ENCODE measurements at regions not wholly inside any gene's neighbourhood (a gene's known extent, or its start where the extent isn't known, plus 50 kb on each side); places are given as distances from the start of the nearest gene placed in this dataset.

- no peak overlapping the region for H2AFZ ChIP-seq (ENCODE audit: low read length)
- H3K23ac ChIP-seq (ENCODE audit: low read depth, low read length, poor library complexity) = no peak overlapping the region
- no peak for DNase-seq (ENCODE audit: low spot score)
- no peak overlapping the region for H2BK120ac ChIP-seq (ENCODE audit: low read depth, low read length)
- H3K18ac ChIP-seq (ENCODE audit: low read length) = no peak overlapping the region
- no peaks in the 10 kb centered on the region for H3K79me1 ChIP-seq (ENCODE audit: low read depth, low read length)
- H3K9ac ChIP-seq (ENCODE audit: low read depth, low read length, poor library complexity) = no peak overlapping the region
- no peak overlapping the region for H4K91ac ChIP-seq (ENCODE audit: low read depth, low read length, poor library complexity)
- H3K4me2 ChIP-seq (ENCODE audit: insufficient read depth, low read length, poor library complexity, severe bottlenecking) = no peak overlapping the region
- H2BK5ac ChIP-seq (ENCODE audit: low read length) = no peak overlapping the region
- no peak overlapping the region for H3K4ac ChIP-seq (ENCODE audit: low read length)
- no peaks in the 10 kb centered on the region for H3K9me3 ChIP-seq (replicated peaks in 1 of 2; ENCODE audit: control insufficient read depth in 2 of 2, insufficient read depth in 1 of 2, low read depth in 1 of 2, low read length in 2 of 2)
- H4K8ac ChIP-seq (ENCODE audit: low read depth, low read length) = no peak overlapping the region
- peaks cover 0 to 3% of the 10 kb centered on the region in 2 donors for H3K4me1 ChIP-seq (ENCODE audit: control insufficient read depth in 2 of 2, insufficient read depth in 1 of 2, low read depth in 1 of 2, low read length in 2 of 2)
- no peaks in the 10 kb centered on the region for H3K36me3 ChIP-seq (replicated peaks in 1 of 2; ENCODE audit: control insufficient read depth in 2 of 2, insufficient read depth in 2 of 2, low read length in 2 of 2)
- no peak overlapping the region for H2AK5ac ChIP-seq (ENCODE audit: low read depth, low read length)
- no peak overlapping the region for H2BK12ac ChIP-seq (ENCODE audit: low read length)
- WGBS, 2 donors (ENCODE audit: extremely low coverage in 2 of 2, insufficient read length in 2 of 2, insufficient replicate concordance in 1 of 2) = no CpG with 5 or more reads among the region's 2 CpGs
- H3K4me3 ChIP-seq (ENCODE audit: low read length in 2 of 2) = no peak overlapping the region
- H3K27ac ChIP-seq (replicated peaks; ENCODE audit: low read length) = no peak overlapping the region
- H3K27me3 ChIP-seq (ENCODE audit: control insufficient read depth in 3 of 3, insufficient read depth in 3 of 3, low read depth in 1 of 3, low read length in 3 of 3) = no peaks in the 10 kb centered on the region
- no peak overlapping the region for H3K14ac ChIP-seq (ENCODE audit: low read length)
- H2BK15ac ChIP-seq (ENCODE audit: low read length) = no peak overlapping the region
Measured at GRCh38 chr13:109346060-109346459, 440.3 kb downstream of the IRS2 start.

DNA sequence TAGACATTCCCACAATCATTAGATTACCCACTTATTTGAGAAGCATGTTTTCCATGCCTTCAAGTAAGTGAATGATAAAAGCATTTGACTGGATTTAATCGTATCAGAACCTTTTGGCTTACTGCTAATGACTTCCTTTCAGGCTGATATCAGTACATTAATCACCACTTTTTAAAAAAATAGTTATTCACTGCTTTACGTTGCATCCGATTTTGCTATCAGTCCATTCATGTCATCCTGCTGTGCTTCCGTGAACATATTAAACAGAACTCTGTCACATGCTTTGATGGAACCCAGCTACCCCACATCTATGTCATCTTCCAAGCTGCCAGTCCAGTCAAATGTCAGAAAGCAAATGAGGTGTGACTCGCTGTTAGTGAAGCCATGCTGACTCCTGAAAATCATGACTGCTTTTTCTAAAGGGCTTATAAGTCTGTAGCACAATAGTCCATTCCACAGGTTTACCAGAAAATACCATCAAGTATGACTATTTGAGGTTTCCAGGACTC is 440.9 kb downstream of the IRS2 start:
- H2BK15ac ChIP-seq (ENCODE audit: low read length) = no peak overlapping the region
- H3K9me3 ChIP-seq (replicated peaks in 1 of 2; ENCODE audit: control insufficient read depth in 2 of 2, insufficient read depth in 1 of 2, low read depth in 1 of 2, low read length in 2 of 2) = no peaks in the 10 kb centered on the region
- WGBS, 2 donors (ENCODE audit: extremely low coverage in 2 of 2, insufficient read length in 2 of 2, insufficient replicate concordance in 1 of 2) = no CpG with 5 or more reads among the region's 5 CpGs
- no peak overlapping the region for H3K9ac ChIP-seq (ENCODE audit: low read depth, low read length, poor library complexity)
- H2BK12ac ChIP-seq (ENCODE audit: low read length) = no peak overlapping the region
- H3K27ac ChIP-seq (replicated peaks; ENCODE audit: low read length) = no peak overlapping the region
- peaks cover 0 to 3% of the 10 kb centered on the region in 2 donors for H3K4me1 ChIP-seq (ENCODE audit: control insufficient read depth in 2 of 2, insufficient read depth in 1 of 2, low read depth in 1 of 2, low read length in 2 of 2)
- H2AFZ ChIP-seq (ENCODE audit: low read length) = no peak overlapping the region
- no peak overlapping the region for H3K4me2 ChIP-seq (ENCODE audit: insufficient read depth, low read length, poor library complexity, severe bottlenecking)
- no peak overlapping the region for H3K14ac ChIP-seq (ENCODE audit: low read length)
- no peak overlapping the region for H2BK5ac ChIP-seq (ENCODE audit: low read length)
- H3K23ac ChIP-seq (ENCODE audit: low read depth, low read length, poor library complexity) = no peak overlapping the region
- DNase-seq (ENCODE audit: low spot score) = no peak
- H3K4me3 ChIP-seq (ENCODE audit: low read length in 2 of 2) = no peak overlapping the region
- H3K79me1 ChIP-seq (ENCODE audit: low read depth, low read length) = no peaks in the 10 kb centered on the region
- H4K91ac ChIP-seq (ENCODE audit: low read depth, low read length, poor library complexity) = no peak overlapping the region
- H3K18ac ChIP-seq (ENCODE audit: low read length) = no peak overlapping the region
- H3K36me3 ChIP-seq (replicated peaks in 1 of 2; ENCODE audit: control insufficient read depth in 2 of 2, insufficient read depth in 2 of 2, low read length in 2 of 2) = no peaks in the 10 kb centered on the region
- H4K8ac ChIP-seq (ENCODE audit: low read depth, low read length) = no peak overlapping the region
- no peak overlapping the region for H2BK120ac ChIP-seq (ENCODE audit: low read depth, low read length)
- H3K4ac ChIP-seq (ENCODE audit: low read length) = no peak overlapping the region
- H2AK5ac ChIP-seq (ENCODE audit: low read depth, low read length) = no peak overlapping the region
- no peaks in the 10 kb centered on the region for H3K27me3 ChIP-seq (ENCODE audit: control insufficient read depth in 3 of 3, insufficient read depth in 3 of 3, low read depth in 1 of 3, low read length in 3 of 3)

DNA sequence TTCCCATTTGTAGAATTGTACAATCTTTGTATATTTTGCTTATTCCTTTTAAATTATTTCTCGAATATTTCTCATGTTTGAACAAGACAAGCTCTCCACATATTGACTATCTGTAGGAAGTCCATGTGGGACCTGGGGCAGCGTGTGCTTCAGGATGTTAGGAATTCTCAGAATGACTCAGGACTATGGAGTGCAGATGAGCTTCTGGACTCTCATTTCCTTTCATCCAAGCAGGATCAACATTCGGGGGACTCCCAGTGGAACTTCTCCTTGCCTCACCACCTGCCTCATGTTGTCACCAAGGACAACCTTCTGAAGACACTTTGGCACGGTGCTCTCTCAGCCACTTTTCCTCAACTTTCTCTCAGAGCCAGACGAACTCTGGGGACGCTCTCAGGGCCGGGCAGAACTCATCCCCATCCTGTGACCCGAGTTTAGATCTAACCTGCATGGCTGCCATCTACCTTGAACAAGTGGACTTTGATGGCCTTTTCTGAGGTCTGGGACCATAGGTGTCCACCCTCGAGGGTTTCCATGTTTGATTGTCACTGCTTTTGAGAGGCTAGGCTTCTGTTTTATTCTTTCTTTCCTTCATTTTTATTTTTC is 441.7 kb downstream of the IRS2 start:
- Histone ChIP-seq H3K27ac (replicated peaks; ENCODE audit: low read length) (no peak overlapping the region), H3K18ac (ENCODE audit: low read length) (no peak overlapping the region), H2BK120ac (ENCODE audit: low read depth, low read length) (no peak overlapping the region), H3K9ac (ENCODE audit: low read depth, low read length, poor library complexity) (no peak overlapping the region), H3K14ac (ENCODE audit: low read length) (no peak overlapping the region), H4K8ac (ENCODE audit: low read depth, low read length) (no peak overlapping the region), H3K4me1 (ENCODE audit: control insufficient read depth in 2 of 2, insufficient read depth in 1 of 2, low read depth in 1 of 2, low read length in 2 of 2) (peaks cover 0 to 2% of the 10 kb centered on the region in 2 donors), H3K23ac (ENCODE audit: low read depth, low read length, poor library complexity) (no peak overlapping the region), H2BK5ac (ENCODE audit: low read length) (no peak overlapping the region), H4K91ac (ENCODE audit: low read depth, low read length, poor library complexity) (no peak overlapping the region), H2BK12ac (ENCODE audit: low read length) (no peak overlapping the region), H3K36me3 (replicated peaks in 1 of 2; ENCODE audit: control insufficient read depth in 2 of 2, insufficient read depth in 2 of 2, low read length in 2 of 2) (no peaks in the 10 kb centered on the region), H3K9me3 (replicated peaks in 1 of 2; ENCODE audit: control insufficient read depth in 2 of 2, insufficient read depth in 1 of 2, low read depth in 1 of 2, low read length in 2 of 2) (no peaks in the 10 kb centered on the region), H2AFZ (ENCODE audit: low read length) (no peak overlapping the region), H3K4ac (ENCODE audit: low read length) (no peak overlapping the region), H3K27me3 (ENCODE audit: control insufficient read depth in 3 of 3, insufficient read depth in 3 of 3, low read depth in 1 of 3, low read length in 3 of 3) (no peaks in the 10 kb centered on the region), H3K4me2 (ENCODE audit: insufficient read depth, low read length, poor library complexity, severe bottlenecking) (no peak overlapping the region), H3K4me3 (ENCODE audit: low read length in 2 of 2) (no peak overlapping the region), H2AK5ac (ENCODE audit: low read depth, low read length) (no peak overlapping the region), H3K79me1 (ENCODE audit: low read depth, low read length) (no peaks in the 10 kb centered on the region), H2BK15ac (ENCODE audit: low read length) (no peak overlapping the region)
- no CpG with 5 or more reads among the region's 9 CpGs for WGBS, 2 donors (ENCODE audit: extremely low coverage in 2 of 2, insufficient read length in 2 of 2, insufficient replicate concordance in 1 of 2)
- DNase-seq (ENCODE audit: low spot score) = no peak

DNA sequence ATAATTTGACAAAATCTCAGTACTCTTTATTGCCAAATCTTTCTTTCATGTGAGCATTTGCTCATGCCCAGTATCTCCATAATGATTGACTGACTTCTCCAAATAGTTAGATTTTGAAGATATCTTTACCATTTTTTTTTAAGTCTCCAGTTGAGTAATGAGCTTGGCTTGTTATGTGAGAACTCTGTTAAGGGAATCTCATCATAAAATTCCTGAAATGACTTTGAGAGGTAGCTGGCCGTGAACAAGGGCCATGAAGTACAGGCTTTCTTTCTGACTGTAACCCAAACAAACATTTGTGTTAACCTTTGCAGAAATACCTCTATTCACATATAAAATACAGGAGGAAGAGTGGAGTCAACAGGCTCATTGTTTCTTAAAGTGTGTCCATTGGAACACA is 449.7 kb downstream of the IRS2 start:
- WGBS, 2 donors (ENCODE audit: extremely low coverage in 2 of 2, insufficient read length in 2 of 2, insufficient replicate concordance in 1 of 2) = no CpG with 5 or more reads among the region's 1 CpG

More for the DNA sequence above, 449.7 kb downstream of the IRS2 start:
- Histone ChIP-seq H3K79me1 (ENCODE audit: low read depth, low read length) (no peaks in the 10 kb centered on the region), H2AFZ (ENCODE audit: low read length) (no peak overlapping the region), H3K14ac (ENCODE audit: low read length) (no peak overlapping the region), H3K9ac (ENCODE audit: low read depth, low read length, poor library complexity) (no peak overlapping the region), H3K4ac (ENCODE audit: low read length) (no peak overlapping the region), H3K9me3 (replicated peaks in 1 of 2; ENCODE audit: control insufficient read depth in 2 of 2, insufficient read depth in 1 of 2, low read depth in 1 of 2, low read length in 2 of 2) (no peaks in the 10 kb centered on the region), H2BK12ac (ENCODE audit: low read length) (no peak overlapping the region), H4K8ac (ENCODE audit: low read depth, low read length) (no peak overlapping the region), H3K4me2 (ENCODE audit: insufficient read depth, low read length, poor library complexity, severe bottlenecking) (no peak overlapping the region), H3K27me3 (ENCODE audit: control insufficient read depth in 3 of 3, insufficient read depth in 3 of 3, low read depth in 1 of 3, low read length in 3 of 3) (no peaks in the 10 kb centered on the region), H3K4me1 (ENCODE audit: control insufficient read depth in 2 of 2, insufficient read depth in 1 of 2, low read depth in 1 of 2, low read length in 2 of 2) (peaks cover 3 to 11% of the 10 kb centered on the region in 2 donors), H2AK5ac (ENCODE audit: low read depth, low read length) (no peak overlapping the region), H3K18ac (ENCODE audit: low read length) (no peak overlapping the region), H4K91ac (ENCODE audit: low read depth, low read length, poor library complexity) (no peak overlapping the region), H2BK15ac (ENCODE audit: low read length) (no peak overlapping the region), H3K27ac (replicated peaks; ENCODE audit: low read length) (no peak overlapping the region), H3K4me3 (ENCODE audit: low read length in 2 of 2) (no peak overlapping the region), H2BK5ac (ENCODE audit: low read length) (no peak overlapping the region), H3K23ac (ENCODE audit: low read depth, low read length, poor library complexity) (no peak overlapping the region), H3K36me3 (replicated peaks in 1 of 2; ENCODE audit: control insufficient read depth in 2 of 2, insufficient read depth in 2 of 2, low read length in 2 of 2) (no peaks in the 10 kb centered on the region), H2BK120ac (ENCODE audit: low read depth, low read length) (no peak overlapping the region)
- DNase-seq (ENCODE audit: low spot score) = no peak

Measured in neuronal stem cell (in vitro differentiated cells).